ENCODE measurements at regions not wholly inside any gene's neighbourhood (a gene's known extent, or its start where the extent isn't known, plus 50 kb on each side); places are given as distances from the start of the nearest gene placed in this dataset.

DNA sequence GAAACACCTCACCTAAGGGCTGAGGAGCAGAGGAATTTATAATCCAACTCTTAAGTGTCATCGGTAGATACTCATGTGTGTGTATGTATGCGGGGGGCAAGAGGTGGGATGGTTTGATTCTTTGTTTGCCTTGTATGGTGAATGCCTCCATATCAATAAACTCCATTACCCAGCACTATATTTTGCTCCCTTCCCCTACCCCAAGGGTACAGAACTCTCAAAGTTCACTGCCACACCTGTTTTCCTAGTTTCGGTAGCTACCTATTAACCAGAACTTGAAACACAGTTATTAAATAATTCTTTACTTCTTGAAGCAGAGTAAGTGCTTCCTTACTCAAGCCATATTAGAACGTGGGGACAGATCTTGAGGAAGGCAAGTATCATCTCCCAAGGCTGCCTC lies 400.8 kb upstream of the SUCLG2 start:
- TF ChIP-seq, protein P1, sequence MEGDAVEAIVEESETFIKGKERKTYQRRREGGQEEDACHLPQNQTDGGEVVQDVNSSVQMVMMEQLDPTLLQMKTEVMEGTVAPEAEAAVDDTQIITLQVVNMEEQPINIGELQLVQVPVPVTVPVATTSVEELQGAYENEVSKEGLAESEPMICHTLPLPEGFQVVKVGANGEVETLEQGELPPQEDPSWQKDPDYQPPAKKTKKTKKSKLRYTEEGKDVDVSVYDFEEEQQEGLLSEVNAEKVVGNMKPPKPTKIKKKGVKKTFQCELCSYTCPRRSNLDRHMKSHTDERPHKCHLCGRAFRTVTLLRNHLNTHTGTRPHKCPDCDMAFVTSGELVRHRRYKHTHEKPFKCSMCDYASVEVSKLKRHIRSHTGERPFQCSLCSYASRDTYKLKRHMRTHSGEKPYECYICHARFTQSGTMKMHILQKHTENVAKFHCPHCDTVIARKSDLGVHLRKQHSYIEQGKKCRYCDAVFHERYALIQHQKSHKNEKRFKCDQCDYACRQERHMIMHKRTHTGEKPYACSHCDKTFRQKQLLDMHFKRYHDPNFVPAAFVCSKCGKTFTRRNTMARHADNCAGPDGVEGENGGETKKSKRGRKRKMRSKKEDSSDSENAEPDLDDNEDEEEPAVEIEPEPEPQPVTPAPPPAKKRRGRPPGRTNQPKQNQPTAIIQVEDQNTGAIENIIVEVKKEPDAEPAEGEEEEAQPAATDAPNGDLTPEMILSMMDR (conservative IDR thresholded peaks at IDR 0.05; ENCODE audit: low read depth, low read length): no peak
- no peak for TF ChIP-seq EZH2 (IDR thresholded peaks at IDR 0.05; ENCODE audit: borderline replicate concordance, low read depth, low read length, poor library complexity, severe bottlenecking)
